Choroid plexus epithelial cell (primary cell): ENCODE measurements at regions not wholly inside any gene's neighbourhood (a gene's known extent, or its start where the extent isn't known, plus 50 kb on each side); places are given as distances from the start of the nearest gene placed in this dataset.

Experiments
- DNase-seq: peaks from one replicate; pipeline ENCODE4 v3.0.0-alpha.2; 2010; ENCODE audit warnings: low read depth
- H3K4me3 ChIP-seq: 2 replicates; pipeline ENCODE4 v1.5.1; 2011; ENCODE audit warnings: low read depth, mild to moderate bottlenecking, control low read depth, low read length, moderate library complexity
- CTCF ChIP-seq: conservative IDR thresholded peaks from 2 replicates; pipeline ENCODE4 v1.5.1; 2011; ENCODE audit warnings: low read depth, mild to moderate bottlenecking, control low read depth, inconsistent platforms, low read length, moderate library complexity

- no peak for DNase-seq
- no peak for TF ChIP-seq CTCF
- no peak overlapping the region for H3K4me3 ChIP-seq
Observed at GRCh38 chr10:33074443-33074842, 116.4 kb upstream of the ITGB1 start.

GRCh38 chr10:33073641-33074415, 115.8 kb upstream of the ITGB1 start:
- TF ChIP-seq CTCF, result no peak

GRCh38 chr10:33071857-33072256, 113.8 kb upstream of the ITGB1 start:
- DNase-seq, result no peak
- TF ChIP-seq CTCF, result no peak
- H3K4me3 ChIP-seq, result no peak overlapping the region

More at GRCh38 chr10:33073641-33074415, 115.8 kb upstream of the ITGB1 start:
- peak; percentile 23 for DNase-seq
- no peak overlapping the region for H3K4me3 ChIP-seq

GRCh38 chr10:33070101-33070500, 112.1 kb upstream of the ITGB1 start:
- no peak for DNase-seq
- TF ChIP-seq CTCF, result no peak
- no peak overlapping the region for H3K4me3 ChIP-seq

- TF ChIP-seq CTCF, result no peak
Observed at GRCh38 chr10:33067917-33068316, 109.9 kb upstream of the ITGB1 start.

GRCh38 chr10:33067481-33067880, 109.5 kb upstream of the ITGB1 start:
- DNase-seq, result peak; percentile 22
- H3K4me3 ChIP-seq, result no peak overlapping the region
- no peak for TF ChIP-seq CTCF

More at GRCh38 chr10:33067917-33068316, 109.9 kb upstream of the ITGB1 start:
- DNase-seq, result no peak
- no peak overlapping the region for H3K4me3 ChIP-seq
